ENCODE measurements at regions not wholly inside any gene's neighbourhood (a gene's known extent, or its start where the extent isn't known, plus 50 kb on each side); places are given as distances from the start of the nearest gene placed in this dataset.

DNA sequence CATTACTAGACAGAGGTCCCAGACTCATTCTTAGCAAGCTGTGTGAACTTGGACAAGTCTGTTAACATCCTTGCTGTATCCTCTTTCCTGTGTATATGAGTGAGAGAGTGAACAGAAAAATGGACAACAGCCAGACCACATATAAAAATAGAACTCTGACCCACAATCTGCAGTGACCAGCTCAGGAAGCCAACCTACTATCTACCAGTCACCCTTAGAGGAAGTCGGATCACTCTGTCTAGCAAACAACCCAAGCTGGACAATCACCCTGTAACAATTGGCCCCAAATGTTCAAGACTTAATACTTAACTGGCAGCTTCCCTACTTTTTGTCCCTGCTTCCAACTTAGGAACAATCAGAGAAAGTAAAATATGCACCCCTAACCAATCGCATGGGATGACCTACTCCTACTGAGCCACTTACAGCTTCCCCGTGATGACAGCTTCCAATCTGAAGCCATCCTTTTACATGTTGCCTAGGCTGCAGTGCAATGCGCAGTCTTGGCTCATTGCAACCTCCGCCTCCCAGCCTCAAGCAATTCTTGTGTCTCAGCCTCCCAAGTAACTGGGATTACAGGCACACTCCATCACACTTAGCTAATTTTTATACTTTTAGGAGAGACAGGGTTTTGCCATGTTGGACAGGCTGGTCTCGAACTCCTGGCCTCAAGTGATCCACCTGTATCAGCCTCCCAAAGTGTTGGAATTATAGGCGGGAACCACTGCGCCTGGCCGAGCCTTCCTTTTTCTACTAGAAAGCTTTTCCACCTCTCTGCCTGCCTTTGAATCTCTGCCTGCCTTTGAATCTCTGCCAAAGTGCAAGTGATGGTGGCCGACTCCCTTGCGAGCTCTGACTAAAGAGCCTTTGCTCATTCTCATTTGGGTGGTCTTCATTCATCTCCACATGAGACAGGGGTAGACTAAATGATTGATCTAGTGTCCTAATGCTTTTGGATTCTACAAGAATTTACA, 158.3 kb upstream of the NDUFV2 start (continued):
- no peak for TF ChIP-seq ZNF280A (IDR thresholded peaks at IDR 0.05; ENCODE audit: low read depth, partially characterized antibody)
- TF ChIP-seq MTA2 (IDR thresholded peaks at IDR 0.05; ENCODE audit: low read depth), result 0 out of 2 replicates have a peak, but pooled peaks have one; percentile 27
- no peak for TF ChIP-seq ZNF165 (CRISPR knock-in tag; IDR thresholded peaks at IDR 0.05; ENCODE audit: borderline replicate concordance)
- TF ChIP-seq HSF4 (CRISPR knock-in tag; IDR thresholded peaks at IDR 0.05; ENCODE audit: borderline replicate concordance), result no peak
- TF ChIP-seq, protein P1, sequence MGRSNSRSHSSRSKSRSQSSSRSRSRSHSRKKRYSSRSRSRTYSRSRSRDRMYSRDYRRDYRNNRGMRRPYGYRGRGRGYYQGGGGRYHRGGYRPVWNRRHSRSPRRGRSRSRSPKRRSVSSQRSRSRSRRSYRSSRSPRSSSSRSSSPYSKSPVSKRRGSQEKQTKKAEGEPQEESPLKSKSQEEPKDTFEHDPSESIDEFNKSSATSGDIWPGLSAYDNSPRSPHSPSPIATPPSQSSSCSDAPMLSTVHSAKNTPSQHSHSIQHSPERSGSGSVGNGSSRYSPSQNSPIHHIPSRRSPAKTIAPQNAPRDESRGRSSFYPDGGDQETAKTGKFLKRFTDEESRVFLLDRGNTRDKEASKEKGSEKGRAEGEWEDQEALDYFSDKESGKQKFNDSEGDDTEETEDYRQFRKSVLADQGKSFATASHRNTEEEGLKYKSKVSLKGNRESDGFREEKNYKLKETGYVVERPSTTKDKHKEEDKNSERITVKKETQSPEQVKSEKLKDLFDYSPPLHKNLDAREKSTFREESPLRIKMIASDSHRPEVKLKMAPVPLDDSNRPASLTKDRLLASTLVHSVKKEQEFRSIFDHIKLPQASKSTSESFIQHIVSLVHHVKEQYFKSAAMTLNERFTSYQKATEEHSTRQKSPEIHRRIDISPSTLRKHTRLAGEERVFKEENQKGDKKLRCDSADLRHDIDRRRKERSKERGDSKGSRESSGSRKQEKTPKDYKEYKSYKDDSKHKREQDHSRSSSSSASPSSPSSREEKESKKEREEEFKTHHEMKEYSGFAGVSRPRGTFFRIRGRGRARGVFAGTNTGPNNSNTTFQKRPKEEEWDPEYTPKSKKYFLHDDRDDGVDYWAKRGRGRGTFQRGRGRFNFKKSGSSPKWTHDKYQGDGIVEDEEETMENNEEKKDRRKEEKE (IDR thresholded peaks at IDR 0.05; ENCODE audit: borderline replicate concordance in 1 of 2, control insufficient read depth in 1 of 2, low read depth in 2 of 2, low read length in 1 of 2), result no peak
- TF ChIP-seq RB1 (IDR thresholded peaks at IDR 0.05; ENCODE audit: low read depth), result no peak
- peak; percentile 29; the same call in 1 of the 2 replicates for TF ChIP-seq BHLHE40 (IDR thresholded peaks at IDR 0.05; ENCODE audit: low read length)
- TF ChIP-seq BRD9 (IDR thresholded peaks at IDR 0.05; ENCODE audit: low read depth, partially characterized antibody), result no peak
- TF ChIP-seq CTCFL (IDR thresholded peaks at IDR 0.05; ENCODE audit: borderline replicate concordance, insufficient read depth, low read depth, low read length, poor library complexity, severe bottlenecking), result no peak
- no peak for TF ChIP-seq ZBTB11 (CRISPR knock-in tag; IDR thresholded peaks at IDR 0.05)
- no peak for TF ChIP-seq THAP7 (CRISPR knock-in tag; IDR thresholded peaks at IDR 0.05)

Data from K562 (cell line).